ENCODE measurements at regions not wholly inside any gene's neighbourhood (a gene's known extent, or its start where the extent isn't known, plus 50 kb on each side); places are given as distances from the start of the nearest gene placed in this dataset.
A peak's percentile ranks its signal among the peaks of the same experiment; 100 is the strongest.

GRCh38 chr4:137979938-137980337 is 262.2 kb downstream of the SLC7A11 start:
- TF ChIP-seq CTCF (IDR thresholded peaks at IDR 0.05; ENCODE audit: low read depth, low read length): no peak
- no peak for DNase-seq (ENCODE audit: extremely low read depth, low read depth)

- no peak for DNase-seq (ENCODE audit: extremely low read depth, low read depth)
Measured at GRCh38 chr4:137968956-137969678, 273.0 kb downstream of the SLC7A11 start.

GRCh38 chr4:137967480-137968190 is 274.5 kb downstream of the SLC7A11 start:
- no peak for DNase-seq (ENCODE audit: extremely low read depth, low read depth)
- no peak for TF ChIP-seq CTCF (IDR thresholded peaks at IDR 0.05; ENCODE audit: low read depth, low read length)

More at GRCh38 chr4:137968956-137969678, 273.0 kb downstream of the SLC7A11 start:
- TF ChIP-seq CTCF (IDR thresholded peaks at IDR 0.05; ENCODE audit: low read depth, low read length): no peak

GRCh38 chr4:137966504-137966903 is 275.6 kb downstream of the SLC7A11 start:
- TF ChIP-seq CTCF (IDR thresholded peaks at IDR 0.05; ENCODE audit: low read depth, low read length): no peak
- no peak for DNase-seq (ENCODE audit: extremely low read depth, low read depth)

GRCh38 chr4:137961051-137961438 is 281.1 kb downstream of the SLC7A11 start:
- peak; percentile 54 for DNase-seq (ENCODE audit: extremely low read depth, low read depth)

GRCh38 chr4:137960371-137961050 is 281.6 kb downstream of the SLC7A11 start:
- DNase-seq (ENCODE audit: extremely low read depth, low read depth): peak; percentile 32
- no peak for TF ChIP-seq CTCF (IDR thresholded peaks at IDR 0.05; ENCODE audit: low read depth, low read length)

More at GRCh38 chr4:137961051-137961438, 281.1 kb downstream of the SLC7A11 start:
- TF ChIP-seq CTCF (IDR thresholded peaks at IDR 0.05; ENCODE audit: low read depth, low read length): no peak

- no peak for TF ChIP-seq CTCF (IDR thresholded peaks at IDR 0.05; ENCODE audit: low read depth, low read length)
- no peak for DNase-seq (ENCODE audit: extremely low read depth, low read depth)
Measured at GRCh38 chr4:137957806-137958205, 284.3 kb downstream of the SLC7A11 start.
